ENCODE measurements at regions not wholly inside any gene's neighbourhood (a gene's known extent, or its start where the extent isn't known, plus 50 kb on each side); places are given as distances from the start of the nearest gene placed in this dataset.

DNA sequence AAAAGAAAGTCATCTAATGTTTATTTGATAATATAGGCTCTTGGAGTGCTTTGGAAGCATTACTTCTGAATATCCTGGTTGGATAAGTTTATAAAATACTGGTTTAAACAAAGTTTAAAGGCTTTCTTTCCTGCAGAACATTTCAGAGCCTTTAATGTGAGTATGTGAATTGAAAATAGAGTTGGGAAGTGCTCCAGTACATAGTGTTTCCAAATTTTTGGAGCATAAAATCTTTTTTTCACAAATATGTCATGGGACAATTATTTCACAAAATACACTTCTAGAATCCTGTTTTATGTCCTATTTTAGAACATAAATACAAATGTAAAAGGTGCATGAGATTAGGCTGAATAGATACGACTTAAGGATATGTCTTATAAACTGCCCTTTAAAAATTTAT lies 158.9 kb upstream of the HNRNPA3 start:
- no peaks in the 10 kb centered on the region for H3K36me3 ChIP-seq (ENCODE audit: control insufficient read depth, insufficient read depth, low read length)
- H3K27me3 ChIP-seq (replicated peaks; ENCODE audit: control insufficient read depth, insufficient read depth, low read length): no peaks in the 10 kb centered on the region
- TF ChIP-seq, protein P1, sequence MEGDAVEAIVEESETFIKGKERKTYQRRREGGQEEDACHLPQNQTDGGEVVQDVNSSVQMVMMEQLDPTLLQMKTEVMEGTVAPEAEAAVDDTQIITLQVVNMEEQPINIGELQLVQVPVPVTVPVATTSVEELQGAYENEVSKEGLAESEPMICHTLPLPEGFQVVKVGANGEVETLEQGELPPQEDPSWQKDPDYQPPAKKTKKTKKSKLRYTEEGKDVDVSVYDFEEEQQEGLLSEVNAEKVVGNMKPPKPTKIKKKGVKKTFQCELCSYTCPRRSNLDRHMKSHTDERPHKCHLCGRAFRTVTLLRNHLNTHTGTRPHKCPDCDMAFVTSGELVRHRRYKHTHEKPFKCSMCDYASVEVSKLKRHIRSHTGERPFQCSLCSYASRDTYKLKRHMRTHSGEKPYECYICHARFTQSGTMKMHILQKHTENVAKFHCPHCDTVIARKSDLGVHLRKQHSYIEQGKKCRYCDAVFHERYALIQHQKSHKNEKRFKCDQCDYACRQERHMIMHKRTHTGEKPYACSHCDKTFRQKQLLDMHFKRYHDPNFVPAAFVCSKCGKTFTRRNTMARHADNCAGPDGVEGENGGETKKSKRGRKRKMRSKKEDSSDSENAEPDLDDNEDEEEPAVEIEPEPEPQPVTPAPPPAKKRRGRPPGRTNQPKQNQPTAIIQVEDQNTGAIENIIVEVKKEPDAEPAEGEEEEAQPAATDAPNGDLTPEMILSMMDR (IDR thresholded peaks at IDR 0.05; ENCODE audit: insufficient read depth, low read length, poor library complexity, severe bottlenecking): no peak
- no peak for DNase-seq (ENCODE audit: extremely low read depth, insufficient read length)
- no peak overlapping the region for H3K4me3 ChIP-seq (replicated peaks; ENCODE audit: low read depth, low read length)

DNA sequence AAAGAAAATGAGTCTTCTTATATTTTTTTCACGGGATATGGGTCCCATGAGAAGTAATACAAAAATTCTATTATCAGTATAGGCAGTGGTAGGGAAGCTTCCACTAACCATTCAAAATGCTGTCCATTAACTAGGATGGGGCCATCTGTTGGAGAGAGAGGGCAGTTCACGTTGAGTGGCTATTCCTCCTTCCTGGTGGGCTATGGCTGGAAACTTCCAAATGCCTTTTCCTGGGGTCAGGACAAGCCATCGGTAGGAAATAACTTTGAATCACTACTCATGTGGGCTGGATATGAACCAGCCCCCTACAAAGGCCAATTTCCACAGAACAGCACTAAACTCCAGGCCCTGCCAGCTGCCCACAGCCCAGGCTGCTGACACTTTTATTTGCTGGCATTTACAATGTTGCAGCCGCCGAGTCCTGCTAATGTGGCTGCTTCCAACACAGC lies 156.1 kb upstream of the HNRNPA3 start:
- H3K4me3 ChIP-seq (replicated peaks; ENCODE audit: low read depth, low read length): no peak overlapping the region
- H3K36me3 ChIP-seq (ENCODE audit: control insufficient read depth, insufficient read depth, low read length): no peaks in the 10 kb centered on the region
- H3K27me3 ChIP-seq (replicated peaks; ENCODE audit: control insufficient read depth, insufficient read depth, low read length): no peaks in the 10 kb centered on the region
- TF ChIP-seq, protein P1 (IDR thresholded peaks at IDR 0.05; ENCODE audit: insufficient read depth, low read length, poor library complexity, severe bottlenecking): no peak
- no peak for DNase-seq (ENCODE audit: extremely low read depth, insufficient read length)

DNA sequence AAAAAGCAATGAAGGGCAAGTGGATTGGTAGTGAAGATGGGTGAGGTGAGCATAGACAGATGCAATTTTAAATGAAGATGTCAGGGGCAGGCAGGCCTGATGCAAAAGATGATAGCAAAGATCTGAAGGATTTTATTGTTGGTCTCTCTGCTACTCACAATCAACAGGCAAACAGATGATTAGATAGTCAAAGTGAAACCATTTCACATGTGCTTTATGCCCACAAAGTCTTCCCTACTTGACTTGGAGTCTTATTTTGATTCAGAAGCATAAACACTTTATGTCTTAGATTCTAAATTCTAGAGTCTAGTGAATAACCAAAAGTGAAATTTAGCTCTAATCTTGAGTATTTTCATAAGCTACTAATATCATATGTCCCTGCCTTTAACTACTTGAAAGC lies 153.8 kb upstream of the HNRNPA3 start:
- no peak overlapping the region for H3K4me3 ChIP-seq (replicated peaks; ENCODE audit: low read depth, low read length)
- DNase-seq (ENCODE audit: extremely low read depth, insufficient read length): peak; percentile 2
- no peaks in the 10 kb centered on the region for H3K36me3 ChIP-seq (ENCODE audit: control insufficient read depth, insufficient read depth, low read length)
- TF ChIP-seq, protein P1 (IDR thresholded peaks at IDR 0.05; ENCODE audit: insufficient read depth, low read length, poor library complexity, severe bottlenecking): no peak
- H3K27me3 ChIP-seq (replicated peaks; ENCODE audit: control insufficient read depth, insufficient read depth, low read length): no peaks in the 10 kb centered on the region

DNA sequence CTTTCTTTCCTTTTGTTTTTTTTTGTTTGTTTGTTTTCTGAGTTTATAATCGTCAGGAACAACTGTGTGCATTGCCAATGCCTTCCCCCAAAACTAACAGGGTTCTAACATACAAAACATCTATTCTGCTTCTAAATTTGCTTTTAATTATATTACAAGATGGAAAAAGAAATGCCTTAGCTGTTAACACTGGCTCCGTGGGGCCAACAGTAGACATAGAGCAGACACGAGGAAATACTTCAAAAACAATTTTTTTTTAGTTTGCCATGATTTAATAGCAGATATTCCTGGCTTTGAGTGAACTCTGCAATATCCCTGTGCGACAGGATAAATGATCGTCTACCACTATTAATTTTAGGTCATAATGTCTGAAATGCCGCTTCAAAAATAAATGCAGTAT lies 153.3 kb upstream of the HNRNPA3 start:
- Histone ChIP-seq H3K36me3 (ENCODE audit: control insufficient read depth, insufficient read depth, low read length) (no peaks in the 10 kb centered on the region), H3K27me3 (replicated peaks; ENCODE audit: control insufficient read depth, insufficient read depth, low read length) (no peaks in the 10 kb centered on the region), H3K4me3 (replicated peaks; ENCODE audit: low read depth, low read length) (no peak overlapping the region)
- DNase-seq (ENCODE audit: extremely low read depth, insufficient read length): no peak
- TF ChIP-seq, protein P1 (IDR thresholded peaks at IDR 0.05; ENCODE audit: insufficient read depth, low read length, poor library complexity, severe bottlenecking): no peak

DNA sequence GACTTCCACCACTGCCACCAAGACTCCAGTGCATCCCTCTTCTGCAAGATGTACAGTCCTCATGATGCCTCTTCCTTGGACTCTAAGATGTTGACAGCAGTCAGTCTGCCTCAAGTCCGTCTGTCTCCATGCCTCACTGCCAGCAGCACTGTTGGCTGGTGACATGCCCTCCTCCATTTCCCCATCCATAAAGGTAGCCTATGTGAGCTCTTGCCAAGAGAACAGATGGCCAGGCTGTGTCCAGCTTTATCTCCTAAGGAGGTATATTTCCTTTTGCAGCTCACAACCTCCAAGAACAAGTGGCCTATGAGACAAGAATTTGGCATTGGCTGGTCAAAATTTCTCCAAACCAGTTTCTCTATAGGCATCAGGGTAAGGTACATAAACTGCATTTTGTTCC lies 149.3 kb upstream of the HNRNPA3 start:
- TF ChIP-seq, protein P1 (IDR thresholded peaks at IDR 0.05; ENCODE audit: insufficient read depth, low read length, poor library complexity, severe bottlenecking): no peak
- no peak overlapping the region for H3K4me3 ChIP-seq (replicated peaks; ENCODE audit: low read depth, low read length)
- no peaks in the 10 kb centered on the region for H3K36me3 ChIP-seq (ENCODE audit: control insufficient read depth, insufficient read depth, low read length)
- no peak for DNase-seq (ENCODE audit: extremely low read depth, insufficient read length)
- H3K27me3 ChIP-seq (replicated peaks; ENCODE audit: control insufficient read depth, insufficient read depth, low read length): no peaks in the 10 kb centered on the region

DNA sequence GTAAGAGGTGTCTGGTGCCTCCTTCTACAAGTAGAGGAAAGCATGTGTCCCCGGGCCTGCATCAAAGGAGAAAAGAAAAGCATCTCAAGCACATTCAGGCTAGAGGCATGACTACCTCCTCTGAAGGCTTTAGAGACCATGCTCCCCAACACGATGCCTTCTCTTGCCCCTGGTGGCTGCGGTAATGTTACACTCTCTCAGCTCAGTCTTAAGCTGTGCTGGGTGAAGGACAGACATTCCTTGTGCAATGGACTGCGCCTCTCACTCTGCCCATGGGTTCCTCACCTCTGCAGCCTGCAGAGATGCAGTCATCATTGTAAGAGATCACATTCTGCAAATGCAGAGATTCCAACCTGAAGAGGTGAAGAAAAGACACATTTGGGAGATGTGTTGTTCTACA lies 148.2 kb upstream of the HNRNPA3 start:
- H3K27me3 ChIP-seq (replicated peaks; ENCODE audit: control insufficient read depth, insufficient read depth, low read length): no peaks in the 10 kb centered on the region
- DNase-seq (ENCODE audit: extremely low read depth, insufficient read length): no peak
- no peaks in the 10 kb centered on the region for H3K36me3 ChIP-seq (ENCODE audit: control insufficient read depth, insufficient read depth, low read length)
- H3K4me3 ChIP-seq (replicated peaks; ENCODE audit: low read depth, low read length): no peak overlapping the region
- TF ChIP-seq, protein P1 (IDR thresholded peaks at IDR 0.05; ENCODE audit: insufficient read depth, low read length, poor library complexity, severe bottlenecking): no peak

All from GM06990 (cell line).